H1 (cell line): ENCODE measurements at regions not wholly inside any gene's neighbourhood (a gene's known extent, or its start where the extent isn't known, plus 50 kb on each side); places are given as distances from the start of the nearest gene placed in this dataset.

Experiments used
- CTCF ChIA-PET: fragments of 300-600 bp; sonication (Branson Sonifier 250); formaldehyde crosslinking; loops from one replicate; lab custom pipeline; 2021; ENCODE audit not compliant: partially characterized antibody; lab: Charles Lee
- POLR2A ChIA-PET: fragments of 300-600 bp; sonication (Branson Sonifier 250); formaldehyde crosslinking; loops from one replicate; lab custom pipeline; 2021; ENCODE audit warnings: inconsistent platforms; ENCODE audit not compliant: partially characterized antibody; lab: Charles Lee
- DNase-seq, 2 experiments: peaks; one replicate each; pipeline versions ENCODE4 v3.0.0 to v3.0.0-alpha.2; 2010 to 2022; ENCODE audit warnings: low spot score in 2 of 2, low read depth in 1 of 2, mixed read lengths in 1 of 2
- FAIRE-seq: peaks from 2 replicates; lab custom pipeline; 2011; peaks lifted over from hg19 to GRCh38; lab: Jason Lieb, UNC
- H2AFZ ChIP-seq: 2 replicates; pipeline ENCODE4 v1.8.1; 2012; ENCODE audit warnings: low read length, inconsistent platforms
- H2AK5ac ChIP-seq: 2 replicates; pipeline ENCODE4 v1.6.1; 2013; ENCODE audit warnings: low read depth, low read length
- H2BK120ac ChIP-seq: replicated peaks from 2 replicates; pipeline ENCODE3; 2013; ENCODE audit warnings: low read depth, low read length, inconsistent platforms
- H2BK12ac ChIP-seq: 2 replicates; pipeline ENCODE4 v1.6.1; 2013; ENCODE audit warnings: low read depth, low read length
- H2BK15ac ChIP-seq: 2 replicates; pipeline ENCODE4 v1.6.1; 2013; ENCODE audit warnings: low read length
- H2BK20ac ChIP-seq: 2 replicates; pipeline ENCODE4 v1.6.1; 2013; ENCODE audit warnings: low read length
- H2BK5ac ChIP-seq: 2 replicates; pipeline ENCODE4 v1.6.1; 2013; ENCODE audit warnings: low read depth, low read length
- H3K14ac ChIP-seq: 2 replicates; pipeline ENCODE4 v1.6.1; 2013; ENCODE audit warnings: inconsistent platforms; ENCODE audit not compliant: insufficient read length
- H3K18ac ChIP-seq: 2 replicates; pipeline ENCODE4 v1.6.1; 2013; ENCODE audit warnings: low read length; ENCODE audit errors: extremely low read depth
- H3K23ac ChIP-seq: 2 replicates; pipeline ENCODE4 v1.6.1; 2013; ENCODE audit warnings: inconsistent platforms; ENCODE audit not compliant: insufficient read length
- H3K23me2 ChIP-seq: 2 replicates; pipeline ENCODE4 v1.6.1; 2013; ENCODE audit warnings: low read depth, low read length
- H3K27ac ChIP-seq: 2 replicates; pipeline ENCODE4 v1.6.1; 2011; ENCODE audit warnings: low read depth, low read length, inconsistent platforms
- H3K27me3 ChIP-seq, 4 experiments: replicated peaks in 1 of 4; 1 replicate in 1 of 4; 2 replicates in 3 of 4; pipeline versions ENCODE4 v1.6.1 to v1.8.1; 2011 to 2013; ENCODE audit warnings: low read length in 3 of 4, mild to moderate bottlenecking in 3 of 4, inconsistent platforms in 2 of 4, mixed read lengths in 2 of 4, moderate library complexity in 1 of 4; ENCODE audit not compliant: control insufficient read depth in 3 of 4, insufficient read depth in 3 of 4; ENCODE audit errors: extremely low read depth in 1 of 4
- H3K36me3 ChIP-seq, 4 experiments: 2 replicates each; pipeline versions ENCODE4 v1.6.1 to v1.8.1; 2011 to 2013; ENCODE audit warnings: mild to moderate bottlenecking in 4 of 4, low read length in 3 of 4, moderate library complexity in 2 of 4, control low read depth in 1 of 4, inconsistent platforms in 1 of 4; ENCODE audit not compliant: insufficient read depth in 4 of 4, control insufficient read depth in 2 of 4
- H3K4ac ChIP-seq: replicated peaks from 2 replicates; pipeline ENCODE3; 2013; ENCODE audit warnings: low read length, low read depth, mixed read lengths, inconsistent platforms; ENCODE audit not compliant: insufficient read length
- H3K4me1 ChIP-seq, 4 experiments: replicated peaks in 1 of 4; 1 replicate in 1 of 4; 2 replicates in 3 of 4; pipeline versions ENCODE4 v1.6.1 to v1.8.1; 2011 to 2013; ENCODE audit warnings: low read length in 3 of 4, inconsistent platforms in 2 of 4, mixed read lengths in 1 of 4; ENCODE audit not compliant: insufficient read depth in 4 of 4, control insufficient read depth in 3 of 4
- H3K4me2 ChIP-seq, 2 experiments: 2 replicates each; pipeline versions ENCODE4 v1.6.1 to v1.8.1; 2011 to 2013; ENCODE audit warnings: low read depth in 2 of 2, low read length in 2 of 2, control low read depth in 1 of 2, inconsistent platforms in 1 of 2, mild to moderate bottlenecking in 1 of 2; ENCODE audit not compliant: insufficient read depth in 1 of 2
- H3K4me3 ChIP-seq, 4 experiments: fragments of 200-600, 300-600 bp in 1 of 4; sonication (generic), shearing (Covaris generic), sonication (Bioruptor Twin) in 1 of 4; 2 replicates each; pipeline versions ENCODE4 v1.5.1 to v1.8.1; 2011 to 2016; ENCODE audit warnings: low read length in 4 of 4, low read depth in 3 of 4, control low read depth in 2 of 4, inconsistent platforms in 2 of 4, mild to moderate bottlenecking in 2 of 4, mixed read lengths in 1 of 4, moderate library complexity in 1 of 4; ENCODE audit not compliant: insufficient read depth in 2 of 4; ENCODE audit errors: extremely low read depth in 1 of 4
- H3K56ac ChIP-seq: replicated peaks from 2 replicates; pipeline ENCODE3; 2013; ENCODE audit warnings: low read depth, mild to moderate bottlenecking, mixed read lengths, low read length, inconsistent platforms; ENCODE audit not compliant: insufficient read length
- H3K79me1 ChIP-seq: 2 replicates; pipeline ENCODE4 v1.6.1; 2013; ENCODE audit warnings: low read depth, low read length, control low read depth
- H3K79me2 ChIP-seq, 2 experiments: 2 replicates each; pipeline versions ENCODE4 v1.6.1 to v1.8.1; 2012 to 2013; ENCODE audit warnings: low read length in 2 of 2, mild to moderate bottlenecking in 2 of 2, inconsistent platforms in 1 of 2; ENCODE audit not compliant: insufficient read depth in 2 of 2, control insufficient read depth in 1 of 2
- H3K9ac ChIP-seq, 4 experiments: replicated peaks in 1 of 4; 1 replicate in 1 of 4; 2 replicates in 3 of 4; pipeline versions ENCODE4 v1.6.1 to v1.8.1; 2011 to 2013; ENCODE audit warnings: low read depth in 3 of 4, low read length in 3 of 4, control low read depth in 2 of 4, mild to moderate bottlenecking in 2 of 4, moderate library complexity in 2 of 4, inconsistent platforms in 1 of 4; ENCODE audit errors: extremely low read depth in 1 of 4
- H3K9me3 ChIP-seq, 2 experiments: 2 replicates each; pipeline versions ENCODE4 v1.6.1 to v1.8.1; 2012 to 2013; ENCODE audit warnings: mild to moderate bottlenecking in 2 of 2, moderate library complexity in 2 of 2, control low read depth in 1 of 2, inconsistent platforms in 1 of 2, low read depth in 1 of 2, low read length in 1 of 2, mixed read lengths in 1 of 2; ENCODE audit not compliant: insufficient read depth in 2 of 2
- H4K20me1 ChIP-seq, 2 experiments: replicated peaks in 1 of 2; 2 replicates each; pipeline versions ENCODE3 to v1.8.1; 2011 to 2013; ENCODE audit warnings: inconsistent platforms in 2 of 2, low read length in 2 of 2, mild to moderate bottlenecking in 1 of 2; ENCODE audit not compliant: insufficient read depth in 2 of 2, control insufficient read depth in 1 of 2
- H4K5ac ChIP-seq: 2 replicates; pipeline ENCODE4 v1.6.1; 2013; ENCODE audit warnings: low read length, low read depth, mixed read lengths, inconsistent platforms; ENCODE audit not compliant: insufficient read length
- H4K8ac ChIP-seq: 2 replicates; pipeline ENCODE4 v1.8.0; 2013; ENCODE audit warnings: mild to moderate bottlenecking, moderate library complexity, low read length, inconsistent platforms; ENCODE audit not compliant: insufficient read depth; ENCODE audit errors: extremely low read depth
- H4K91ac ChIP-seq: replicated peaks from 2 replicates; pipeline ENCODE3; 2013; ENCODE audit warnings: low read length, mixed read lengths, inconsistent platforms; ENCODE audit not compliant: insufficient read length
- CBX5 ChIP-seq: fragments of 300-800, 300-1000 bp; sonication (generic); IDR thresholded peaks from 2 replicates; pipeline ENCODE4 v1.7.1; 2016; ENCODE audit warnings: antibody characterized with exemption, low read length, low read depth
- E2F6 ChIP-seq: IDR thresholded peaks from 2 replicates; pipeline ENCODE4 v1.6.1; 2012; ENCODE audit warnings: inconsistent platforms
- EZH2 ChIP-seq: fragments of 200-600 bp; sonication (generic); IDR thresholded peaks from 2 replicates; pipeline ENCODE4 v1.7.1; 2012; ENCODE audit warnings: low read depth, mild to moderate bottlenecking, moderate library complexity, low read length, inconsistent platforms; ENCODE audit not compliant: severe bottlenecking
- GTF2F1 ChIP-seq: IDR thresholded peaks from 2 replicates; pipeline ENCODE4 v1.6.1; 2012; ENCODE audit warnings: low read depth, low read length, improper control_type of control experiment, borderline replicate concordance
- JUN ChIP-seq: IDR thresholded peaks from 2 replicates; pipeline ENCODE4 v1.6.1; 2011; ENCODE audit warnings: low read depth, mild to moderate bottlenecking, improper control_type of control experiment, low read length
- KDM4A ChIP-seq: IDR thresholded peaks from one replicate; pipeline ENCODE4 v1.7.1; 2012; ENCODE audit warnings: low read depth, mild to moderate bottlenecking, moderate library complexity, low read length, inconsistent platforms; ENCODE audit not compliant: severe bottlenecking
- MAFK ChIP-seq: IDR thresholded peaks from 2 replicates; pipeline ENCODE4 v1.6.1; 2012; ENCODE audit warnings: low read depth, mild to moderate bottlenecking, improper control_type of control experiment, low read length
- NRF1 ChIP-seq: IDR thresholded peaks from 2 replicates; pipeline ENCODE4 v1.6.1; 2011; ENCODE audit warnings: mild to moderate bottlenecking, low read depth, low read length, improper control_type of control experiment
- RBBP5 ChIP-seq: IDR thresholded peaks from 2 replicates; pipeline ENCODE4 v1.7.1; 2012; ENCODE audit warnings: low read depth, mild to moderate bottlenecking, inconsistent platforms, low read length, moderate library complexity, borderline replicate concordance
- RXRA ChIP-seq: IDR thresholded peaks from 2 replicates; pipeline ENCODE4 v1.6.1; 2011; ENCODE audit warnings: low read depth, mild to moderate bottlenecking, low read length, moderate library complexity; ENCODE audit not compliant: insufficient read depth
- SRF ChIP-seq: IDR thresholded peaks from 2 replicates; pipeline ENCODE4 v1.6.1; 2011; ENCODE audit warnings: mild to moderate bottlenecking, low read depth, low read length, moderate library complexity
- TEAD4 ChIP-seq: IDR thresholded peaks from 2 replicates; pipeline ENCODE4 v1.6.1; 2012; ENCODE audit warnings: low read depth, low read length, inconsistent platforms, mixed read lengths
- ZNF274 ChIP-seq: IDR thresholded peaks from 2 replicates; pipeline ENCODE4 v1.7.0; 2012; ENCODE audit warnings: low read length, borderline replicate concordance; ENCODE audit errors: extremely low read depth
- WGBS, 2 experiments: shearing (Covaris generic) in 1 of 2; methylation state at CpG; one replicate each; pipeline versions ENCODE4 v1.1.6 to v1.1.7; 2013 to 2015; ENCODE audit warnings: low lambda C conversion rate in 2 of 2, mixed read lengths in 2 of 2, inconsistent platforms in 1 of 2, low coverage in 1 of 2, missing lambda C conversion rate in 1 of 2; ENCODE audit not compliant: insufficient replicate concordance in 2 of 2, insufficient coverage in 1 of 2, insufficient read length in 1 of 2; ENCODE audit errors: extremely low coverage in 1 of 2, missing lambda C conversion rate in 1 of 2; 5-methylcytosine and 5-hydroxymethylcytosine counted together

GRCh38 chr2:180742801-180743200 lies 237.6 kb upstream of the UBE2E3 start:
- H2BK120ac ChIP-seq, result no peak overlapping the region
- no peak overlapping the region for H3K23ac ChIP-seq
- no peak overlapping the region for H4K5ac ChIP-seq
- no peak overlapping the region for H2AK5ac ChIP-seq
- WGBS, 2 experiments, result 86 to 100% methylated on average over 1 to 4 of the region's 4 CpGs
- H3K4ac ChIP-seq, result no peak overlapping the region
- H4K8ac ChIP-seq, result no peak overlapping the region
- H3K9me3 ChIP-seq, result no peaks in the 10 kb centered on the region
- no peak overlapping the region for H2AFZ ChIP-seq
- no peak overlapping the region for H3K14ac ChIP-seq
- FAIRE-seq (no peak), DNase-seq (no peak)
- H4K91ac ChIP-seq, result no peak overlapping the region
- H3K79me2 ChIP-seq, result no peaks in the 10 kb centered on the region
- H3K23me2 ChIP-seq, result no peaks in the 10 kb centered on the region
- H3K4me3 ChIP-seq, result no peak overlapping the region
- no peaks in the 10 kb centered on the region for H3K79me1 ChIP-seq
- H3K4me2 ChIP-seq, result no peak overlapping the region
- H2BK12ac ChIP-seq, result no peak overlapping the region
- H2BK5ac ChIP-seq, result no peak overlapping the region
- no peaks in the 10 kb centered on the region for H3K27me3 ChIP-seq
- ChIA-PET CTCF (no interaction called here), POLR2A (no interaction called here)
- no peak overlapping the region for H3K18ac ChIP-seq
- no peaks in the 10 kb centered on the region for H3K4me1 ChIP-seq
- no peaks in the 10 kb centered on the region for H4K20me1 ChIP-seq
- H3K9ac ChIP-seq, result no peak overlapping the region
- H3K36me3 ChIP-seq, result no peaks in the 10 kb centered on the region
- H2BK15ac ChIP-seq, result no peak overlapping the region
- H2BK20ac ChIP-seq, result no peak overlapping the region
- no peak overlapping the region for H3K27ac ChIP-seq
- H3K56ac ChIP-seq, result no peak overlapping the region
- TF ChIP-seq SRF (no peak), TEAD4 (no peak), RBBP5 (no peak), ZNF274 (no peak), JUN (no peak), KDM4A (no peak), RXRA (no peak), EZH2 (no peak), E2F6 (no peak), CBX5 (no peak), NRF1 (no peak), GTF2F1 (no peak), MAFK (no peak)
